DND-41 (cell line): ENCODE measurements at regions not wholly inside any gene's neighbourhood (a gene's known extent, or its start where the extent isn't known, plus 50 kb on each side); places are given as distances from the start of the nearest gene placed in this dataset.

Experiments
- ATAC-seq: fragments of 200-7000 bp; cut with Tn5 transposase; 3 replicates; pipeline ENCODE4 v1.9.1; 2021; ENCODE audit warnings: low read depth; ENCODE audit not compliant: insufficient read depth
- DNase-seq: peaks from one replicate; pipeline ENCODE4 v3.0.0-alpha.2; 2020
- H2AFZ ChIP-seq: 2 replicates; pipeline ENCODE4 v1.6.0; 2012; ENCODE audit warnings: low read depth, low read length
- H3K27ac ChIP-seq: 2 replicates; pipeline ENCODE4 v1.5.1; 2012; ENCODE audit warnings: low read length, inconsistent platforms
- H3K27me3 ChIP-seq: fragments of 200-600 bp; sonication (generic); 2 replicates; pipeline ENCODE4 v1.6.0; 2012; ENCODE audit warnings: low read length, mild to moderate bottlenecking, inconsistent platforms; ENCODE audit not compliant: insufficient read depth, poor library complexity
- H3K36me3 ChIP-seq: 2 replicates; pipeline ENCODE4 v1.5.1; 2012; ENCODE audit warnings: low read length, inconsistent platforms; ENCODE audit not compliant: insufficient read depth
- H3K4me1 ChIP-seq: 2 replicates; pipeline ENCODE4 v1.5.1; 2012; ENCODE audit warnings: mild to moderate bottlenecking, low read length; ENCODE audit not compliant: insufficient read depth
- H3K4me2 ChIP-seq: 2 replicates; pipeline ENCODE4 v1.6.0; 2012; ENCODE audit warnings: mild to moderate bottlenecking, moderate library complexity, low read length, inconsistent platforms; ENCODE audit not compliant: insufficient read depth
- H3K4me3 ChIP-seq, 2 experiments: fragments of 200-600 bp in 1 of 2; shearing (Covaris generic) in 1 of 2; 2 replicates each; pipeline ENCODE4 v1.5.1; 2012 to 2016; ENCODE audit warnings: inconsistent platforms in 2 of 2, low read length in 2 of 2, mild to moderate bottlenecking in 2 of 2, low read depth in 1 of 2, moderate library complexity in 1 of 2
- H3K79me2 ChIP-seq: 2 replicates; pipeline ENCODE4 v1.6.0; 2012; ENCODE audit warnings: low read length, inconsistent platforms; ENCODE audit not compliant: insufficient read depth
- H3K9ac ChIP-seq: 2 replicates; pipeline ENCODE4 v1.6.0; 2012; ENCODE audit warnings: low read depth, mild to moderate bottlenecking, inconsistent platforms, low read length, moderate library complexity
- H3K9me3 ChIP-seq: 2 replicates; pipeline ENCODE4 v1.5.1; 2012; ENCODE audit warnings: low read length, moderate library complexity, mild to moderate bottlenecking, inconsistent platforms; ENCODE audit not compliant: insufficient read depth, severe bottlenecking
- H4K20me1 ChIP-seq: 2 replicates; pipeline ENCODE4 v1.6.0; 2012; ENCODE audit warnings: low read length; ENCODE audit not compliant: insufficient read depth
- CTCF ChIP-seq: IDR thresholded peaks from 2 replicates; pipeline ENCODE4 v1.5.1; 2012; ENCODE audit warnings: borderline replicate concordance, low read length, moderate library complexity, mild to moderate bottlenecking; ENCODE audit not compliant: poor library complexity, severe bottlenecking; ENCODE audit errors: extremely low read depth
- EZH2 ChIP-seq: IDR thresholded peaks from 3 replicates; pipeline ENCODE4 v1.6.1; 2012; ENCODE audit warnings: borderline replicate concordance, low read depth, mild to moderate bottlenecking, moderate library complexity, low read length, inconsistent platforms; ENCODE audit not compliant: severe bottlenecking

- ATAC-seq (no peak), DNase-seq (no peak)
- Histone ChIP-seq H4K20me1 (no peaks in the 10 kb centered on the region), H3K27me3 (no peaks in the 10 kb centered on the region), H3K9ac (no peak overlapping the region), H3K4me2 (no peak overlapping the region), H3K9me3 (no peaks in the 10 kb centered on the region), H2AFZ (no peak overlapping the region), H3K79me2 (no peaks in the 10 kb centered on the region), H3K36me3 (no peaks in the 10 kb centered on the region), H3K4me3 (no peak overlapping the region), H3K27ac (no peak overlapping the region), H3K4me1 (no peaks in the 10 kb centered on the region)
- TF ChIP-seq CTCF (no peak), EZH2 (no peak)
These were observed 353.5 kb downstream of the TOX3 start for GRCh38 chr16:52193441-52193840.

- no peaks in the 10 kb centered on the region for H3K27me3 ChIP-seq
These were observed 355.3 kb downstream of the TOX3 start for GRCh38 chr16:52191531-52192134.

GRCh38 chr16:52184336-52184735 lies 362.6 kb downstream of the TOX3 start:
- no peak for ATAC-seq
- H3K4me3 ChIP-seq: no peak overlapping the region
- no peak overlapping the region for H2AFZ ChIP-seq
- no peaks in the 10 kb centered on the region for H3K79me2 ChIP-seq
- H4K20me1 ChIP-seq: no peaks in the 10 kb centered on the region
- no peak overlapping the region for H3K27ac ChIP-seq
- H3K9ac ChIP-seq: no peak overlapping the region
- H3K27me3 ChIP-seq: no peaks in the 10 kb centered on the region
- H3K36me3 ChIP-seq: no peaks in the 10 kb centered on the region
- DNase-seq: no peak
- H3K9me3 ChIP-seq: no peaks in the 10 kb centered on the region
- no peaks in the 10 kb centered on the region for H3K4me1 ChIP-seq
- TF ChIP-seq EZH2 (no peak), CTCF (no peak)
- no peak overlapping the region for H3K4me2 ChIP-seq

More at GRCh38 chr16:52191531-52192134, 355.3 kb downstream of the TOX3 start:
- no peak overlapping the region for H2AFZ ChIP-seq
- peak; percentile 49 for DNase-seq
- peak; percentile 37; the same call in 1 of the 3 replicates for ATAC-seq
- H3K36me3 ChIP-seq: no peaks in the 10 kb centered on the region
- TF ChIP-seq CTCF (peak; percentile 97), EZH2 (no peak)
- H3K79me2 ChIP-seq: no peaks in the 10 kb centered on the region
- H3K4me3 ChIP-seq: no peak overlapping the region
- no peaks in the 10 kb centered on the region for H4K20me1 ChIP-seq
- H3K4me1 ChIP-seq: no peaks in the 10 kb centered on the region
- no peak overlapping the region for H3K9ac ChIP-seq
- H3K9me3 ChIP-seq: no peaks in the 10 kb centered on the region
- no peak overlapping the region for H3K27ac ChIP-seq
- no peak overlapping the region for H3K4me2 ChIP-seq
